ENCODE measurements at regions not wholly inside any gene's neighbourhood (a gene's known extent, or its start where the extent isn't known, plus 50 kb on each side); places are given as distances from the start of the nearest gene placed in this dataset.

- FAIRE-seq: no peak
- dilution Hi-C loops (cut with MboI; ENCODE audit: extremely low pct_ligation_motif_present, low sequenced_read_pairs): no loop called here
Observed at GRCh38 chr5:104928906-104929520, 1366.4 kb upstream of the NUDT12 start.

More at GRCh38 chr5:104928906-104929520, 1366.4 kb upstream of the NUDT12 start:
- TF ChIP-seq GATA2 (IDR thresholded peaks at IDR 0.05; ENCODE audit: insufficient read depth, insufficient read length, low read depth, low read length) (no peak), POLR2AphosphoS5 (IDR thresholded peaks at IDR 0.05; ENCODE audit: insufficient read depth, low read depth, low read length) (no peak), FOS (IDR thresholded peaks at IDR 0.05; ENCODE audit: borderline replicate concordance, insufficient read depth, low read length) (no peak), CTCF (IDR thresholded peaks at IDR 0.05; ENCODE audit: extremely low read depth in 1 of 2, insufficient read depth in 1 of 2, low read depth in 1 of 2, low read length in 2 of 2) (no peak), EZH2 (IDR thresholded peaks at IDR 0.05; ENCODE audit: borderline replicate concordance, low read depth, low read length, severe bottlenecking) (no peak), MYC (IDR thresholded peaks at IDR 0.05; ENCODE audit: low read depth, low read length) (no peak), POLR2A (IDR thresholded peaks at IDR 0.05; ENCODE audit: low read depth, low read length) (no peak), JUN (IDR thresholded peaks at IDR 0.05; ENCODE audit: borderline replicate concordance, insufficient read depth, insufficient read length, low read depth) (no peak), MAX (IDR thresholded peaks at IDR 0.05; ENCODE audit: insufficient read depth, insufficient read length) (no peak)
- BruUV-seq (replicated peaks): no TSS peak
- H3K9me3 ChIP-seq (replicated peaks; ENCODE audit: control insufficient read depth, insufficient read depth, low read length): no peaks in the 10 kb centered on the region
- H4K20me1 ChIP-seq (replicated peaks; ENCODE audit: control insufficient read depth, extremely low read depth, insufficient read depth, low read length): no peaks in the 10 kb centered on the region
- H2AFZ ChIP-seq (ENCODE audit: low read depth, low read length): no peak overlapping the region
- ChIA-PET CTCF (no interaction called here), POLR2A (no interaction called here)
- no peak overlapping the region for H3K27ac ChIP-seq (ENCODE audit: insufficient read depth, low read depth, low read length)
- no peak overlapping the region for H3K9ac ChIP-seq (replicated peaks; ENCODE audit: extremely low read depth, insufficient read depth, low read length)
- H3K4me3 ChIP-seq (replicated peaks in 1 of 3; ENCODE audit: insufficient read depth in 1 of 3, low read depth in 1 of 3, low read length in 3 of 3): no peak overlapping the region
- no peaks in the 10 kb centered on the region for H3K4me1 ChIP-seq (ENCODE audit: control insufficient read depth, extremely low read depth, insufficient read depth, low read length)
- intact Hi-C loops (cut with micrococcal nuclease): no loop called here
- H3K79me2 ChIP-seq (ENCODE audit: control insufficient read depth, insufficient read depth, low read length): no peaks in the 10 kb centered on the region
- H3K9me1 ChIP-seq (replicated peaks; ENCODE audit: control insufficient read depth, extremely low read depth, insufficient read depth, low read length): no peaks in the 10 kb centered on the region
- H3K4me2 ChIP-seq (ENCODE audit: insufficient read depth, low read length): no peak overlapping the region
- no peaks in the 10 kb centered on the region for H3K36me3 ChIP-seq (ENCODE audit: control insufficient read depth in 2 of 2, extremely low read depth in 1 of 2, insufficient read depth in 2 of 2, low read length in 2 of 2)
- no peaks in the 10 kb centered on the region for H3K27me3 ChIP-seq (ENCODE audit: control insufficient read depth in 2 of 2, insufficient read depth in 2 of 2, low read length in 2 of 2)
- DNase-seq (ENCODE audit: low read depth, low spot score): no peak

Data from endothelial cell of umbilical vein (primary cell).